ENCODE measurements at regions not wholly inside any gene's neighbourhood (a gene's known extent, or its start where the extent isn't known, plus 50 kb on each side); places are given as distances from the start of the nearest gene placed in this dataset.

DNA sequence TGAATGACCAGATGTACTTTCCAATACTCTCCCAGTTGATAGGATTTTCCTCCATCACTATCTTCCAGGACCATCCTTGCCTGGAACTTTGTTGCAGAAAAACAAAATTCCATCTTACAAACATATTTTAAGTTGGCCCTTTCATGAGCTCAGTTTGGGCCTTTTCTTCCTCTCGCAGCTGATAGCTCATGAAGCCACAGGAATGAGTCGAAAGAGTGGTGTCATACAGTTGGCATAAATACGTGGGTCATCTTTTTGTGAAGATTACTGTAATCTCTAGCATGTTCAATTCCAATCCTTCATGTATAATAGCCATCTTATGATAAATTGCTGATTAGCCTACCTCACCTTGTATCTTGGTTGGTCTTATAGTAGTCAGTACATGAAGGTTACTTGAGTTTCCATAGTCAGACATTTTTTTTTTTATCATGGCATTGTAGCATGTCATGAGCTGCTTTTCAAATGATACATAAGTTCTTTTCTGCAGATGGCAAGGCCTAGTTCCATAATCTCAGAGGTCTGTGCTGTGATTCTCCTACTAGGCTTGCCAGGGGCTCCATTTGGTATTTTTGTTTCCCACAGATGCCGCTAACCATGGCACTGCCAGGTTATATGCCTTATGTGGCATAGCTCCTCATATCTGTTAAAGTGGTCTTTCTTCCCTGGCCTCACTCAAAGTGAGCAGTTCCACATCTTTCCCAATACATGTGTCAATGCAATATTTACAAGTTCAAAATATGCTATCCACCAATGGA is 380.6 kb upstream of the DCN start:
- Histone ChIP-seq H3K27me3 (ENCODE audit: control insufficient read depth, insufficient read depth, low read length) (no peaks in the 10 kb centered on the region), H3K4me3 (ENCODE audit: low read depth, low read length) (no peak overlapping the region), H3K36me3 (ENCODE audit: control insufficient read depth, insufficient read depth, low read length) (no peaks in the 10 kb centered on the region)
- no peak for DNase-seq (ENCODE audit: low read depth)
- TF ChIP-seq, protein P1, sequence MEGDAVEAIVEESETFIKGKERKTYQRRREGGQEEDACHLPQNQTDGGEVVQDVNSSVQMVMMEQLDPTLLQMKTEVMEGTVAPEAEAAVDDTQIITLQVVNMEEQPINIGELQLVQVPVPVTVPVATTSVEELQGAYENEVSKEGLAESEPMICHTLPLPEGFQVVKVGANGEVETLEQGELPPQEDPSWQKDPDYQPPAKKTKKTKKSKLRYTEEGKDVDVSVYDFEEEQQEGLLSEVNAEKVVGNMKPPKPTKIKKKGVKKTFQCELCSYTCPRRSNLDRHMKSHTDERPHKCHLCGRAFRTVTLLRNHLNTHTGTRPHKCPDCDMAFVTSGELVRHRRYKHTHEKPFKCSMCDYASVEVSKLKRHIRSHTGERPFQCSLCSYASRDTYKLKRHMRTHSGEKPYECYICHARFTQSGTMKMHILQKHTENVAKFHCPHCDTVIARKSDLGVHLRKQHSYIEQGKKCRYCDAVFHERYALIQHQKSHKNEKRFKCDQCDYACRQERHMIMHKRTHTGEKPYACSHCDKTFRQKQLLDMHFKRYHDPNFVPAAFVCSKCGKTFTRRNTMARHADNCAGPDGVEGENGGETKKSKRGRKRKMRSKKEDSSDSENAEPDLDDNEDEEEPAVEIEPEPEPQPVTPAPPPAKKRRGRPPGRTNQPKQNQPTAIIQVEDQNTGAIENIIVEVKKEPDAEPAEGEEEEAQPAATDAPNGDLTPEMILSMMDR (IDR thresholded peaks at IDR 0.05; ENCODE audit: insufficient read depth, low read length, poor library complexity, severe bottlenecking): no peak

DNA sequence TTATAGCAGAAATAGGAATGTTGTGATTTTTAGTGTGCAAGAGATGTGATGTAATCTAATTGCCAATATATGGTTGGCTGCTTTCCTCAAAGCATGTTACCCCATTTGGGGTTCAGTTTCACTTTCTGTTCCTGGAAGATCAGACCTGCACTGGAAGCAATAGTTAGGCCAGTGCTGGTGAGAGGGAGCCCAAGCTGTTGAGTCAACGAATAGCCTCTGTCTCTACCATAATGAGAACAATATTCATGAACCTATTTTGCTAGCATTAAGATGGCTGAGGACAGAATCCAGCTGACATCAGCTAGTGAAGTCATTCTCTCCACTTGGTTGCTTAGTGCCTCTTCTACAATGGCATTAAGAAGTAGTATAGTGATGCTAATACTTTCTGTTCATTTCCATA is 379.9 kb upstream of the DCN start:
- no peak for DNase-seq (ENCODE audit: low read depth)
- Histone ChIP-seq H3K4me3 (ENCODE audit: low read depth, low read length) (no peak overlapping the region), H3K27me3 (ENCODE audit: control insufficient read depth, insufficient read depth, low read length) (no peaks in the 10 kb centered on the region), H3K36me3 (ENCODE audit: control insufficient read depth, insufficient read depth, low read length) (no peaks in the 10 kb centered on the region)
- TF ChIP-seq, protein P1 (IDR thresholded peaks at IDR 0.05; ENCODE audit: insufficient read depth, low read length, poor library complexity, severe bottlenecking): no peak

DNA sequence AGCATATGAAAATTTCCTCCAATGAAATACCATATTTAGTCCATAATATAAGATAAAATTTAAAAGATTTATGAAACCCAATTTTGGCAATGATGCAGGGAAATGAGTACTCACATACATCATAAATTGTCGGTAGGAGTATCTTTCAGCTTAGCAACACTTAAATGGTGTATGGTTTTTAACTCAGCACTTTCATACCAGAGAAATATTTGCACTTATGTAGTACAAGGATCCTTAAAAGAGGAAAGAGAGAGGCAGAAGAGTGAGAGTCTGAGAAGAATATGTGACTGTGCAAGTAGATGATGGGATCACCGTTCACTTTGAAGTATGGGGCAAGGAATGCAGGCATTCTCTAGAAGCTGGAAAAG is 379.3 kb upstream of the DCN start:
- no peak overlapping the region for H3K4me3 ChIP-seq (ENCODE audit: low read depth, low read length)
- no peak for DNase-seq (ENCODE audit: low read depth)
- no peaks in the 10 kb centered on the region for H3K27me3 ChIP-seq (ENCODE audit: control insufficient read depth, insufficient read depth, low read length)
- no peaks in the 10 kb centered on the region for H3K36me3 ChIP-seq (ENCODE audit: control insufficient read depth, insufficient read depth, low read length)
- TF ChIP-seq, protein P1 (IDR thresholded peaks at IDR 0.05; ENCODE audit: insufficient read depth, low read length, poor library complexity, severe bottlenecking): no peak

DNA sequence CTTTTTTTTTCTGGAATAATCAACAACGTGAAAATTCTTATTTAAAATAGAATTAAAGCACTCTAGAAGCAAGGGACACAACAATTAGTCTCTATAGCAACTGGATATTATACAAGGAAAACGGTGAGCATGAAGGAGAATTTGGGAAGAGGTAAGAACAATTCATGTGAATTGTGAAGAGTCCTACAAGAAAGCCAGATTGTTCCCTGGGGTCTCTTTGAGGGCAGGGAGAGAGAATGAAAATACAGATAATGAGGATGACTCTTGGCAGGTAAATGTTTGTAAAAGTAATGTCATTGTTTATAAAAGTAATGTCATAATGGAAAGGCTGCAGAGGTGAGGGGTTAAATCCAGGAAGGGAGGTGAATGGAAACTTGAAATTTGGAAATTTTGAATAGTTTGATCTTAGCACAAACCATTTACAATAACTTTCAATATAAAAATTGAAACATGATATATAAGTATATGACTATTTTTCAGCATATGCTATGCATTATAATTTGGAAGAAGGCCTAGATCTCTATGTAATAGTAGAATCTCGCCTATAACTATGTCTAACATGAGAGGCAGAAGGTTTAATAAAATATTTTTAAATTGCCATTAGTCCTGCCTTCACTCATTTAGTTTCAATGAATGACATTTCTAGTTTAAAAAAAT is 378.8 kb upstream of the DCN start:
- H3K36me3 ChIP-seq (ENCODE audit: control insufficient read depth, insufficient read depth, low read length): no peaks in the 10 kb centered on the region
- no peak overlapping the region for H3K4me3 ChIP-seq (ENCODE audit: low read depth, low read length)
- no peaks in the 10 kb centered on the region for H3K27me3 ChIP-seq (ENCODE audit: control insufficient read depth, insufficient read depth, low read length)
- TF ChIP-seq, protein P1 (IDR thresholded peaks at IDR 0.05; ENCODE audit: insufficient read depth, low read length, poor library complexity, severe bottlenecking): no peak
- no peak for DNase-seq (ENCODE audit: low read depth)

DNA sequence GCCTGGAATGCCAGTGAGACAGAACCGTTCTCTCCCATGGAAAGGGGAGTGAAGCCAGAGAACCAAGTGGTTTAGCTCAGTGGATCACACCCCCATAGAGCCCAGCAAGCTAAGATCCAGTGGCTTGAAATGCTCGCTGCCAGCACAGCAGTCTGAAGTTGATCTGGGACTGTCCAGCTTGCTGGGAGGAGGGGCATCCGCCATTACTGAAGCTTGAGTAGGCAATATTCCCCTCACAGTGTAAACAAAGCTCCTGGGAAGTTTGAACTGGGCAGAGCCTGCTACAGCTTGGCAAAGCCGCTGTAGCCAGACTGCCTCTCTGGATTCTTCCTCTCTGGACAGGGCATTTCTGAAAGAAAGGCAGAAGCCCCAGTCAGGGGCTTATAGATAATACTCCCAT is 374.3 kb upstream of the DCN start:
- DNase-seq (ENCODE audit: low read depth): no peak

More for the DNA sequence above, 374.3 kb upstream of the DCN start:
- no peaks in the 10 kb centered on the region for H3K27me3 ChIP-seq (ENCODE audit: control insufficient read depth, insufficient read depth, low read length)
- no peak overlapping the region for H3K4me3 ChIP-seq (ENCODE audit: low read depth, low read length)
- H3K36me3 ChIP-seq (ENCODE audit: control insufficient read depth, insufficient read depth, low read length): no peaks in the 10 kb centered on the region
- TF ChIP-seq, protein P1 (IDR thresholded peaks at IDR 0.05; ENCODE audit: insufficient read depth, low read length, poor library complexity, severe bottlenecking): no peak
